HCT116 (cell line): ENCODE measurements at regions not wholly inside any gene's neighbourhood (a gene's known extent, or its start where the extent isn't known, plus 50 kb on each side); places are given as distances from the start of the nearest gene placed in this dataset.

Experiments
- ATAC-seq: fragments of 200-7000 bp; cut with Tn5 transposase; 2 replicates; pipeline ENCODE4 v1.9.1; 2020; ENCODE audit warnings: mild to moderate bottlenecking, moderate library complexity
- BruUV-seq: library from RNA; stranded (reverse); fragments of 400-500 nt; replicated peaks from 2 replicates; lab custom pipeline; 2021; lab: Mats Ljungman, UMichigan
- CTCF ChIA-PET: fragments of 300-600 bp; sonication (Branson Sonifier 250); formaldehyde crosslinking; loops from one replicate; lab custom pipeline; 2021; ENCODE audit warnings: antibody characterized with exemption; lab: Charles Lee
- POLR2A ChIA-PET: fragments of 300-600, 350-600 bp; sonication (Branson Sonifier 250); formaldehyde crosslinking; loops from one replicate; lab custom pipeline; 2021; ENCODE audit warnings: antibody characterized with exemption; lab: Charles Lee
- RAD21 ChIA-PET, 2 experiments: fragments of 300-600 bp; sonication (Branson Sonifier 250); formaldehyde crosslinking; loops; one replicate each; lab custom pipeline; 2023; ENCODE audit warnings: low total read pairs in 2 of 2; ENCODE audit not compliant: uncharacterized antibody in 2 of 2, unreplicated experiment in 2 of 2, low non-redundant PET in 1 of 2; lab: Charles Lee
- DNase-seq: peaks from one replicate; pipeline ENCODE4 v3.0.0-alpha.2; 2010; ENCODE audit warnings: low read depth, low spot score
- H2AFZ ChIP-seq: fragments of 200-600 bp; shearing (Covaris generic), sonication (generic); 2 replicates; pipeline ENCODE4 v1.6.1; 2017; ENCODE audit warnings: low read depth, mixed run types, mixed read lengths, antibody characterized with exemption, low read length; ENCODE audit not compliant: poor library complexity, severe bottlenecking
- H3K27ac ChIP-seq: 2 replicates; pipeline ENCODE4 v1.5.1; 2012; ENCODE audit warnings: low read depth, low read length
- H3K27me3 ChIP-seq: fragments of 200-600 bp; sonication (generic); 2 replicates; pipeline ENCODE4 v1.6.1; 2016; ENCODE audit warnings: mixed run types, low read length, mixed read lengths; ENCODE audit not compliant: insufficient read depth
- H3K36me3 ChIP-seq, 2 experiments: fragments of 200-500 bp in 1 of 2; fragments of 200-600 bp in 1 of 2; sonication (Bioruptor generic) in 1 of 2; sonication (generic) in 1 of 2; 2 replicates each; pipeline versions ENCODE4 v1.5.1 to v1.6.1; 2014 to 2016; ENCODE audit warnings: low read length in 2 of 2, inconsistent platforms in 1 of 2, mixed read lengths in 1 of 2, mixed run types in 1 of 2; ENCODE audit not compliant: insufficient read depth in 2 of 2, control insufficient read depth in 1 of 2
- H3K4me1 ChIP-seq, 2 experiments: fragments of 200-600 bp in 1 of 2; sonication (generic) in 1 of 2; 2 replicates each; pipeline versions ENCODE4 v1.5.1 to v1.6.1; 2012 to 2017; ENCODE audit warnings: low read length in 2 of 2, inconsistent platforms in 1 of 2, mild to moderate bottlenecking in 1 of 2, mixed read lengths in 1 of 2, mixed run types in 1 of 2, moderate library complexity in 1 of 2; ENCODE audit not compliant: insufficient read depth in 2 of 2, control insufficient read depth in 1 of 2
- H3K4me2 ChIP-seq: fragments of 200-600 bp; sonication (generic); 2 replicates; pipeline ENCODE4 v1.6.1; 2017; ENCODE audit warnings: mixed run types, low read length, mixed read lengths
- H3K4me3 ChIP-seq, 2 experiments: fragments of 200-600 bp in 1 of 2; sonication (generic) in 1 of 2; replicated peaks in 1 of 2; 2 replicates each; pipeline ENCODE4 v1.5.1; 2011 to 2016; ENCODE audit warnings: low read length in 2 of 2, control low read depth in 1 of 2, low read depth in 1 of 2, mild to moderate bottlenecking in 1 of 2, mixed read lengths in 1 of 2, mixed run types in 1 of 2
- H3K79me2 ChIP-seq: fragments of 200-600 bp; sonication (generic); 2 replicates; pipeline ENCODE4 v1.6.1; 2017; ENCODE audit warnings: mild to moderate bottlenecking, mixed run types, low read length, moderate library complexity, mixed read lengths; ENCODE audit not compliant: insufficient read depth
- H3K9ac ChIP-seq: fragments of 200-600 bp; sonication (generic); 2 replicates; pipeline ENCODE4 v1.6.1; 2016; ENCODE audit warnings: low read length, mixed read lengths
- H3K9me2 ChIP-seq: fragments of 200-600 bp; sonication (generic), shearing (Covaris generic); 2 replicates; pipeline ENCODE4 v1.6.1; 2017; ENCODE audit warnings: mixed run types, mild to moderate bottlenecking, moderate library complexity; ENCODE audit not compliant: insufficient read depth
- H3K9me3 ChIP-seq, 2 experiments: fragments of 200-500 bp in 1 of 2; fragments of 200-600 bp in 1 of 2; sonication (Bioruptor generic) in 1 of 2; sonication (generic) in 1 of 2; 2 replicates each; pipeline ENCODE4 v1.6.1; 2014 to 2017; ENCODE audit warnings: low read length in 2 of 2, mixed read lengths in 2 of 2, inconsistent platforms in 1 of 2, low read depth in 1 of 2, mild to moderate bottlenecking in 1 of 2, mixed run types in 1 of 2, moderate library complexity in 1 of 2; ENCODE audit not compliant: control insufficient read depth in 1 of 2, insufficient read depth in 1 of 2
- H4K20me1 ChIP-seq: fragments of 200-600 bp; sonication (generic), shearing (Covaris generic); 2 replicates; pipeline ENCODE4 v1.6.1; 2017; ENCODE audit warnings: mixed run types, mild to moderate bottlenecking, moderate library complexity; ENCODE audit not compliant: insufficient read depth
- CBX3 ChIP-seq: IDR thresholded peaks from 2 replicates; pipeline ENCODE4 v1.6.1; 2012; ENCODE audit warnings: low read depth
- CEBPB ChIP-seq: IDR thresholded peaks from 2 replicates; pipeline ENCODE4 v1.6.1; 2012; ENCODE audit warnings: low read depth
- ELF1 ChIP-seq: IDR thresholded peaks from 2 replicates; pipeline ENCODE4 v1.6.1; 2012; ENCODE audit warnings: low read depth, borderline replicate concordance
- EZH2 ChIP-seq: fragments of 200-600 bp; sonication (generic); IDR thresholded peaks from 2 replicates; pipeline ENCODE4 v1.6.1; 2017; ENCODE audit warnings: antibody characterized with exemption, mixed run types
- EZH2phosphoT487 ChIP-seq: fragments of 200-600 bp; IDR thresholded peaks from 2 replicates; pipeline ENCODE4 v1.6.1; 2018; ENCODE audit warnings: antibody characterized with exemption, borderline replicate concordance
- FOSL1 ChIP-seq: IDR thresholded peaks from 2 replicates; pipeline ENCODE4 v1.6.1; 2012; ENCODE audit warnings: low read depth
- JUND ChIP-seq: IDR thresholded peaks from 2 replicates; pipeline ENCODE4 v1.6.1; 2012
- POLR2A ChIP-seq: IDR thresholded peaks from 2 replicates; pipeline ENCODE4 v1.7.0; 2011; ENCODE audit warnings: borderline replicate concordance; ENCODE audit not compliant: insufficient read depth, insufficient read length; ENCODE audit errors: extremely low read depth
- RAD21 ChIP-seq: IDR thresholded peaks from 2 replicates; pipeline ENCODE4 v1.6.1; 2012; ENCODE audit warnings: low read depth, mild to moderate bottlenecking
- SIN3A ChIP-seq: IDR thresholded peaks from 2 replicates; pipeline ENCODE4 v1.6.1; 2012; ENCODE audit warnings: low read depth
- SP1 ChIP-seq: IDR thresholded peaks from 2 replicates; pipeline ENCODE4 v1.6.1; 2012; ENCODE audit warnings: low read depth
- SRF ChIP-seq: IDR thresholded peaks from 2 replicates; pipeline ENCODE4 v1.6.1; 2012; ENCODE audit warnings: low read depth
- TCF7L2 ChIP-seq: IDR thresholded peaks from 2 replicates; pipeline ENCODE4 v1.7.0; 2011; ENCODE audit warnings: borderline replicate concordance, inconsistent platforms; ENCODE audit not compliant: insufficient read depth, insufficient read length; ENCODE audit errors: extremely low read depth
- ZFX ChIP-seq: fragments of 450-650 bp; IDR thresholded peaks from 2 replicates; pipeline ENCODE4 v1.6.1; 2017
- ZNF274 ChIP-seq: fragments of 200-500 bp; sonication (Bioruptor generic); IDR thresholded peaks from 2 replicates; pipeline ENCODE4 v1.6.1; 2014; ENCODE audit warnings: mild to moderate bottlenecking, low read depth, low read length, inconsistent platforms
- intact Hi-C: fragments of 100-400 bp; cut with micrococcal nuclease; formaldehyde crosslinking; loops from 2 replicates; pipeline ENCODE4 v1.10.0; 2022
- TF ChIP-seq, protein P1 (sequence below), 3 experiments: fragments of 200-600 bp in 1 of 3; sonication (generic) in 1 of 3; IDR thresholded peaks in 2 of 3; conservative IDR thresholded peaks in 1 of 3; 2 replicates each; pipeline ENCODE4 v1.5.1; 2012 to 2017; ENCODE audit warnings: low read depth in 2 of 3, low read length in 2 of 3, antibody characterized with exemption in 1 of 3, borderline replicate concordance in 1 of 3, control low read depth in 1 of 3, mild to moderate bottlenecking in 1 of 3, mixed read lengths in 1 of 3, mixed run types in 1 of 3, moderate library complexity in 1 of 3; ENCODE audit not compliant: insufficient read depth in 1 of 3
- TF ChIP-seq, protein P2 (sequence below): IDR thresholded peaks from 2 replicates; pipeline ENCODE4 v1.6.1; 2012; ENCODE audit warnings: low read depth
- TF ChIP-seq, protein P3 (sequence below): IDR thresholded peaks from 2 replicates; pipeline ENCODE4 v1.6.1; 2011; ENCODE audit warnings: mild to moderate bottlenecking, low read length, moderate library complexity; ENCODE audit not compliant: insufficient replicate concordance; ENCODE audit errors: extremely low read depth

DNA sequence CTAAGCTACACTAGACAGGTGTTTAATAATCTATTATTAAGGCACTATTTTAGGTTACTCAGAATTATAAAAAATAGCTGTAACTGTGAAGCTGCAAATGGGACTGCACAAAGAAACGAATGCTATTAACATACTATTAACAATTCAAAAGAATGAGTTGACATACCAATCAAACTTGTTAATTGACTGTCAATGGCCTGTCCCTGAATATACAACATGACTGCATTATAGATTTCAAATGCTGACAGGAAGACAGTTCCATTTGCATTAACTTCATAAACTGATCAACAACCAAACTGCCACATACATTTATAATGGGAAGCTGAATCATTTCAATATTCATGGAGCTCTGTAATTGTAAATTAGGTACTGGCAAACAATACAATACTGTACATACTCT is 169.0 kb upstream of the NANOGP8 start:
- intact Hi-C loops, result no loop called here
- no peaks in the 10 kb centered on the region for H3K79me2 ChIP-seq
- no peaks in the 10 kb centered on the region for H3K27me3 ChIP-seq
- H3K9ac ChIP-seq, result no peak overlapping the region
- CTCF ChIA-PET, result no interaction called here
- no peak for TF ChIP-seq TCF7L2
- no peak for TF ChIP-seq ELF1
- TF ChIP-seq ZFX, result no peak
- TF ChIP-seq JUND, result no peak
- TF ChIP-seq SIN3A, result no peak
- TF ChIP-seq CBX3, result no peak
- TF ChIP-seq RAD21, result no peak
- TF ChIP-seq, protein P1, sequence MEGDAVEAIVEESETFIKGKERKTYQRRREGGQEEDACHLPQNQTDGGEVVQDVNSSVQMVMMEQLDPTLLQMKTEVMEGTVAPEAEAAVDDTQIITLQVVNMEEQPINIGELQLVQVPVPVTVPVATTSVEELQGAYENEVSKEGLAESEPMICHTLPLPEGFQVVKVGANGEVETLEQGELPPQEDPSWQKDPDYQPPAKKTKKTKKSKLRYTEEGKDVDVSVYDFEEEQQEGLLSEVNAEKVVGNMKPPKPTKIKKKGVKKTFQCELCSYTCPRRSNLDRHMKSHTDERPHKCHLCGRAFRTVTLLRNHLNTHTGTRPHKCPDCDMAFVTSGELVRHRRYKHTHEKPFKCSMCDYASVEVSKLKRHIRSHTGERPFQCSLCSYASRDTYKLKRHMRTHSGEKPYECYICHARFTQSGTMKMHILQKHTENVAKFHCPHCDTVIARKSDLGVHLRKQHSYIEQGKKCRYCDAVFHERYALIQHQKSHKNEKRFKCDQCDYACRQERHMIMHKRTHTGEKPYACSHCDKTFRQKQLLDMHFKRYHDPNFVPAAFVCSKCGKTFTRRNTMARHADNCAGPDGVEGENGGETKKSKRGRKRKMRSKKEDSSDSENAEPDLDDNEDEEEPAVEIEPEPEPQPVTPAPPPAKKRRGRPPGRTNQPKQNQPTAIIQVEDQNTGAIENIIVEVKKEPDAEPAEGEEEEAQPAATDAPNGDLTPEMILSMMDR (IDR thresholded peaks at IDR 0.05 in 2 of 3, conservative IDR thresholded peaks at IDR 0.05 in 1 of 3; ENCODE audit: borderline replicate concordance in 1 of 3, insufficient read depth in 1 of 3, low read depth in 2 of 3, low read length in 2 of 3), result no peak
- TF ChIP-seq CEBPB, result no peak
- TF ChIP-seq EZH2phosphoT487, result no peak
- no peak for TF ChIP-seq ZNF274
- TF ChIP-seq POLR2A, result no peak
- TF ChIP-seq, protein P2, sequence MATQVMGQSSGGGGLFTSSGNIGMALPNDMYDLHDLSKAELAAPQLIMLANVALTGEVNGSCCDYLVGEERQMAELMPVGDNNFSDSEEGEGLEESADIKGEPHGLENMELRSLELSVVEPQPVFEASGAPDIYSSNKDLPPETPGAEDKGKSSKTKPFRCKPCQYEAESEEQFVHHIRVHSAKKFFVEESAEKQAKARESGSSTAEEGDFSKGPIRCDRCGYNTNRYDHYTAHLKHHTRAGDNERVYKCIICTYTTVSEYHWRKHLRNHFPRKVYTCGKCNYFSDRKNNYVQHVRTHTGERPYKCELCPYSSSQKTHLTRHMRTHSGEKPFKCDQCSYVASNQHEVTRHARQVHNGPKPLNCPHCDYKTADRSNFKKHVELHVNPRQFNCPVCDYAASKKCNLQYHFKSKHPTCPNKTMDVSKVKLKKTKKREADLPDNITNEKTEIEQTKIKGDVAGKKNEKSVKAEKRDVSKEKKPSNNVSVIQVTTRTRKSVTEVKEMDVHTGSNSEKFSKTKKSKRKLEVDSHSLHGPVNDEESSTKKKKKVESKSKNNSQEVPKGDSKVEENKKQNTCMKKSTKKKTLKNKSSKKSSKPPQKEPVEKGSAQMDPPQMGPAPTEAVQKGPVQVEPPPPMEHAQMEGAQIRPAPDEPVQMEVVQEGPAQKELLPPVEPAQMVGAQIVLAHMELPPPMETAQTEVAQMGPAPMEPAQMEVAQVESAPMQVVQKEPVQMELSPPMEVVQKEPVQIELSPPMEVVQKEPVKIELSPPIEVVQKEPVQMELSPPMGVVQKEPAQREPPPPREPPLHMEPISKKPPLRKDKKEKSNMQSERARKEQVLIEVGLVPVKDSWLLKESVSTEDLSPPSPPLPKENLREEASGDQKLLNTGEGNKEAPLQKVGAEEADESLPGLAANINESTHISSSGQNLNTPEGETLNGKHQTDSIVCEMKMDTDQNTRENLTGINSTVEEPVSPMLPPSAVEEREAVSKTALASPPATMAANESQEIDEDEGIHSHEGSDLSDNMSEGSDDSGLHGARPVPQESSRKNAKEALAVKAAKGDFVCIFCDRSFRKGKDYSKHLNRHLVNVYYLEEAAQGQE, result no peak
- TF ChIP-seq SP1, result no peak
- no peak for TF ChIP-seq EZH2
- no peak for TF ChIP-seq SRF
- TF ChIP-seq, protein P3, sequence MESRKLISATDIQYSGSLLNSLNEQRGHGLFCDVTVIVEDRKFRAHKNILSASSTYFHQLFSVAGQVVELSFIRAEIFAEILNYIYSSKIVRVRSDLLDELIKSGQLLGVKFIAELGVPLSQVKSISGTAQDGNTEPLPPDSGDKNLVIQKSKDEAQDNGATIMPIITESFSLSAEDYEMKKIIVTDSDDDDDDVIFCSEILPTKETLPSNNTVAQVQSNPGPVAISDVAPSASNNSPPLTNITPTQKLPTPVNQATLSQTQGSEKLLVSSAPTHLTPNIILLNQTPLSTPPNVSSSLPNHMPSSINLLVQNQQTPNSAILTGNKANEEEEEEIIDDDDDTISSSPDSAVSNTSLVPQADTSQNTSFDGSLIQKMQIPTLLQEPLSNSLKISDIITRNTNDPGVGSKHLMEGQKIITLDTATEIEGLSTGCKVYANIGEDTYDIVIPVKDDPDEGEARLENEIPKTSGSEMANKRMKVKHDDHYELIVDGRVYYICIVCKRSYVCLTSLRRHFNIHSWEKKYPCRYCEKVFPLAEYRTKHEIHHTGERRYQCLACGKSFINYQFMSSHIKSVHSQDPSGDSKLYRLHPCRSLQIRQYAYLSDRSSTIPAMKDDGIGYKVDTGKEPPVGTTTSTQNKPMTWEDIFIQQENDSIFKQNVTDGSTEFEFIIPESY, result no peak
- no peak for TF ChIP-seq FOSL1
- no peaks in the 10 kb centered on the region for H3K9me3 ChIP-seq
- ATAC-seq, result no peak
- POLR2A ChIA-PET, result no interaction called here
- no peak for DNase-seq
- H3K9me2 ChIP-seq, result no peaks in the 10 kb centered on the region
- RAD21 ChIA-PET, result no interaction called here
- no peaks in the 10 kb centered on the region; a peak in 1 of 4 replicates for H3K4me1 ChIP-seq
- H2AFZ ChIP-seq, result no peak overlapping the region
- no peak overlapping the region for H3K4me3 ChIP-seq
- no peaks in the 10 kb centered on the region for H3K36me3 ChIP-seq
- BruUV-seq, result no TSS peak
- no peaks in the 10 kb centered on the region for H4K20me1 ChIP-seq
- no peak overlapping the region for H3K4me2 ChIP-seq
- H3K27ac ChIP-seq, result no peak overlapping the region
